GM18508 (cell line): ENCODE measurements at regions not wholly inside any gene's neighbourhood (a gene's known extent, or its start where the extent isn't known, plus 50 kb on each side); places are given as distances from the start of the nearest gene placed in this dataset.

Source experiments
- ATAC-seq: cut with Tn5 transposase; IDR thresholded peaks from one replicate; pipeline ENCODE4 v1.9.1; 2021; ENCODE audit warnings: moderate number of reproducible peaks; ENCODE audit not compliant: insufficient read depth, unreplicated experiment

GRCh38 chr17:33508215-33508614 lies 215.1 kb upstream of the ASIC2 start:
- no peak for ATAC-seq

GRCh38 chr17:33509331-33509730 lies 216.2 kb upstream of the ASIC2 start:
- ATAC-seq, result no peak

GRCh38 chr17:33511670-33512069 lies 218.6 kb upstream of the ASIC2 start:
- no peak for ATAC-seq

GRCh38 chr17:33512113-33512512 lies 219.0 kb upstream of the ASIC2 start:
- ATAC-seq, result no peak

GRCh38 chr17:33513769-33514168 lies 220.7 kb upstream of the ASIC2 start:
- no peak for ATAC-seq

GRCh38 chr17:33514369-33514768 lies 221.3 kb upstream of the ASIC2 start:
- no peak for ATAC-seq

- ATAC-seq, result no peak
Measured at GRCh38 chr17:33515974-33516373, 222.9 kb upstream of the ASIC2 start.

GRCh38 chr17:33516645-33517044 lies 223.6 kb upstream of the ASIC2 start:
- ATAC-seq, result no peak

- no peak for ATAC-seq
Measured at GRCh38 chr17:33517746-33518145, 224.7 kb upstream of the ASIC2 start.

- ATAC-seq, result no peak
Measured at GRCh38 chr17:33519692-33520091, 226.6 kb upstream of the ASIC2 start.

- no peak for ATAC-seq
Measured at GRCh38 chr17:33520426-33521330, 227.6 kb upstream of the ASIC2 start.

- ATAC-seq, result no peak
Measured at GRCh38 chr17:33521784-33522183, 228.7 kb upstream of the ASIC2 start.

GRCh38 chr17:33522623-33523022 lies 229.5 kb upstream of the ASIC2 start:
- ATAC-seq, result no peak

GRCh38 chr17:33523577-33523981 lies 230.5 kb upstream of the ASIC2 start:
- no peak for ATAC-seq

- ATAC-seq, result no peak
Measured at GRCh38 chr17:33525186-33525585, 232.1 kb upstream of the ASIC2 start.

GRCh38 chr17:33526717-33527116 lies 233.6 kb upstream of the ASIC2 start:
- no peak for ATAC-seq

GRCh38 chr17:33527290-33527689 lies 234.2 kb upstream of the ASIC2 start:
- ATAC-seq, result no peak

GRCh38 chr17:33528846-33529245 lies 235.8 kb upstream of the ASIC2 start:
- ATAC-seq, result no peak

GRCh38 chr17:33529816-33530215 lies 236.7 kb upstream of the ASIC2 start:
- no peak for ATAC-seq

- ATAC-seq, result no peak
Measured at GRCh38 chr17:33531311-33531710, 238.2 kb upstream of the ASIC2 start.

GRCh38 chr17:33534087-33534486 lies 241.0 kb upstream of the ASIC2 start:
- ATAC-seq, result no peak

- ATAC-seq, result no peak
Measured at GRCh38 chr17:33545124-33545523, 252.0 kb upstream of the ASIC2 start.
